Skeletal muscle cell (primary cell): ENCODE measurements at regions not wholly inside any gene's neighbourhood (a gene's known extent, or its start where the extent isn't known, plus 50 kb on each side); places are given as distances from the start of the nearest gene placed in this dataset.
"Not testable (repeated sequence)": the region's sequence is repeated elsewhere in the genome, so short reads cannot be mapped to it uniquely, and the experiment has no call there.

Source experiments
- DNase-seq: peaks from one replicate; pipeline ENCODE4 v3.0.0-alpha.2; 2010; ENCODE audit warnings: low read depth
- H3K4me3 ChIP-seq: 2 replicates; pipeline ENCODE4 v1.5.1; 2011; ENCODE audit warnings: low read depth, mild to moderate bottlenecking, control low read depth, low read length, moderate library complexity

- H3K4me3 ChIP-seq = no peak overlapping the region
- DNase-seq = no peak
These were observed 213.2 kb upstream of the ZNF217 start for GRCh38 chr20:53806683-53807401.

- no peak for DNase-seq
- H3K4me3 ChIP-seq = no peak overlapping the region
These were observed 212.3 kb upstream of the ZNF217 start for GRCh38 chr20:53805895-53806384.

DNA sequence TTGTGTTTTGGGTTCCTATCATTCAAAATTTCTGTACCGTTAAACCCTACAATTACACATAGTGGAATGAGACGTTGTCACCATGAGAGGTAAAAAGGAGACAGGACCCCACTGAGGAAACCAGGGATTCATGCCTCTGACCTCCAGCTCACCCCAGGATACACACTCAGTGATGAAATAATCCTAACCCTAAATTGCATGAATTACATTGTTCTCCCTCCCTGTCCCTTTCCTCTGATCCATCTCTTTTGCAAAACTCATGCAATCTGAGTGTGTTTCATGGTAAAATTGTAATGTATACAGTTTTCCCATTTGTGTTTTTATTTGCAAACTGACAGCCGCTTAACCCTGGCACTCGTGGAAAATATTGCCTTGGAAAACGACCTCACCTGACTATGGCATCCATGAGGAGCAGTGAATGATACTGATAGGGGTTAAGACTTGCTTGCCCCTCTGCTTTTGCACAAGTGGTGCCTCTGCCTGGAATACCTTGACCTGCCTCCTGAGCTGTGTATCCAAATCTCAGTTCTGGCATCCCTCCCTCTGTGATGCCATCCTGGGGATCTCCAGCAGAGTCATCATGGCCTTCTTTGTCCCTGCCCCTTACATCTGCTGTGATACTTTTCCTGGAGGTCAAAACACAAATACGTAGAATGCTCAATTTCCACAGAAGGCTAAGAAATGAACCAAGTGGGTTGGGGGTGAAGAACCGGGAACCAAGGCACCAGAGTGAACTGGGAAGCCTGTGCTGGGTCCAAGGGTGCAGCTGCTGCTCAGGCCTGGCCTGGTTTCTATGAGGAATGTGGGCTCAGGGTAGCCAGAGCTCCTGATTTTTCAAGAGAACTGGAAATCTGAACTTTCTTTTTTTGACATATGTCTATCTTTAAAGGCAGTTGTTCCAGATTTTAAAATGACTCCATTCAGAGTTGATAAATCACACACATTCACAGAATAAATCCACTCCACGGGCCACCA, 211.6 kb upstream of the ZNF217 start:
- no peak for DNase-seq
- H3K4me3 ChIP-seq = no peak overlapping the region

- not testable (repeated sequence) for DNase-seq, H3K4me3 ChIP-seq
These were observed 210.7 kb upstream of the ZNF217 start for GRCh38 chr20:53804308-53804707.

- DNase-seq = no peak
- H3K4me3 ChIP-seq = no peak overlapping the region
These were observed 210.0 kb upstream of the ZNF217 start for GRCh38 chr20:53803492-53804155.

DNA sequence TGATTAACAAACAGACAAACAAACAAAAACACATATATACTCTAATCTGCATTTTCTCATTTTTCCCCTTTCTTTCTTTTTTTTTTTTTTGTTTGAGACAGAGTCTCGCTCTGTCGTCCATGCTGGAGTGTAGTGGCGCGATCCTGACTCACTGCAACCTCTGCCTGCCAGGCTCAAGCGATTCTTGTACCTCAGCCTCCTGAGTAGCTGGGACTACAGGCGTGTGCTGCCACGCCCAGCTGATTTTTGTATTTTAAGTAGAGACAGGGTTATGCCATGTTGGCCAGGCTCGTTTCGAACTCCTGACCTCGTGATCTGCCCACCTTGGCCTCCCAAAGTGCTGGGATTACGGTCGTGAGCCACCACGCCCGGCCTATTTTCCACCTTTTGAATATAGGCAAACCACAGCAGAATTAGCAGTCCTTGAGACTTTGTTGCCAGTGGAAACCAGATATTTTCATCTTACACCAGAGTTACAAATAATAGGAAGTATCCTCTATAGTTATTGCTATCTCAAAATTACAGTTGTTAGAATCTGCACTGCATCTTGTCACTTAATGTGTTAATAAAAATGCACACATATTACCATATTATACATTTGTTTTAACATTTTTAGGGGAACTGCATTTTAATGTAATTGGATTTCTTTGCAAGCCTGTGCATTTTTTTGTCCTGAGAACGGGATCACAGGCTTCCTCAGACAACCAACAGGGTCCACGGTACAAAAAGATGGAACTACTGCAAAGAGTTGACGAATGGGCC, 208.2 kb upstream of the ZNF217 start:
- no peak overlapping the region for H3K4me3 ChIP-seq

GRCh38 chr20:53800883-53801604, 207.4 kb upstream of the ZNF217 start:
- DNase-seq = no peak
- no peak overlapping the region for H3K4me3 ChIP-seq

More for the DNA sequence above, 208.2 kb upstream of the ZNF217 start:
- DNase-seq = no peak

GRCh38 chr20:53800418-53800817, 206.8 kb upstream of the ZNF217 start:
- no peak overlapping the region for H3K4me3 ChIP-seq
- DNase-seq = no peak

DNA sequence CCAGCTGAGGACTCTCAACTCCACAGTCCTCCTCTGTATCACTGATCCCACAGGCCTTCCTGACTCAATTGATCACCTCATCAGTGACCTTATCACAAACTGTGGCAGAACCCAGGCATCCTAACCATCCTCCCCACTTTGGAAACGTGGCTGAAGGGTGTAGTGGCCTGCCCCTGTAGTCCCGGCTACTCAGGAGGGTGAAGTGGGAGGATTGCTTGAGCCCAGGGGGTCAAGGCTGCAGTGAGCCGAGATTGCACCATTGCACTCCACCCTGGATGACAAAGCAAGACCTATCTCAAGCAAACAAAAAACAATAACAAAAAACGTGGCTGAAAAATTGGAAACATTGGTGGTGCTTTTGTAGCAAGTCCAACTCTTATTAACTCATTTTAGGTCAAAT, 203.4 kb upstream of the ZNF217 start:
- no peak for DNase-seq
- no peak overlapping the region for H3K4me3 ChIP-seq

GRCh38 chr20:53795170-53795569, 201.5 kb upstream of the ZNF217 start:
- DNase-seq = no peak
- no peak overlapping the region for H3K4me3 ChIP-seq

- DNase-seq = no peak
- no peak overlapping the region for H3K4me3 ChIP-seq
These were observed 201.0 kb upstream of the ZNF217 start for GRCh38 chr20:53794529-53795115.

DNA sequence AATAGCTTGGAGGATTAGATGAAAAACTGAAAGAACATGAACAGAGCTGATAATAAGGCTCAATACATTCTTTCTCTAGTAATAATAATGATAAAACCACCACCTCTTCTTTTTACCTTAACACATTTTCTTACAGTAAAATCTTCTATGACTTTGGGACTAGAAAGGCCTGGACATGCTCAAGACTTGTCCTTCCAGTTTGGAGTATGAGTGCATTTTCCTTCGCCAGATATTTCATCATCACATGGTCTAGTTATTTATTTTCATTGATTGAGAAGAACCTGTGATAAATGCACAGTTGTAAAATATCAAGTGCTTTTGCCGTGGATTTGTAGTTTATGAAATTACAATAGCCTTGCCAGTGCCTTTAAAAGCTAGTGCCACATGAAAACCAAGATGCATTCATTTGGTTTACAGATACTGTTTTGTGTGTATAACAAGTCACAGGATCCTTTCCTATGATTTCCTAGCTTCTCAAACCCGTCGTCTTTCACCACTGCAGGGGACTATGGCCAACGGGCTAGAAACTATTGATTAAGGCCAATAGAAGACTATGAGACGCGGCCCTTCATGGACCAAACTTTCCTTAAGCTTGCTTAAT, 200.2 kb upstream of the ZNF217 start:
- no peak overlapping the region for H3K4me3 ChIP-seq

DNA sequence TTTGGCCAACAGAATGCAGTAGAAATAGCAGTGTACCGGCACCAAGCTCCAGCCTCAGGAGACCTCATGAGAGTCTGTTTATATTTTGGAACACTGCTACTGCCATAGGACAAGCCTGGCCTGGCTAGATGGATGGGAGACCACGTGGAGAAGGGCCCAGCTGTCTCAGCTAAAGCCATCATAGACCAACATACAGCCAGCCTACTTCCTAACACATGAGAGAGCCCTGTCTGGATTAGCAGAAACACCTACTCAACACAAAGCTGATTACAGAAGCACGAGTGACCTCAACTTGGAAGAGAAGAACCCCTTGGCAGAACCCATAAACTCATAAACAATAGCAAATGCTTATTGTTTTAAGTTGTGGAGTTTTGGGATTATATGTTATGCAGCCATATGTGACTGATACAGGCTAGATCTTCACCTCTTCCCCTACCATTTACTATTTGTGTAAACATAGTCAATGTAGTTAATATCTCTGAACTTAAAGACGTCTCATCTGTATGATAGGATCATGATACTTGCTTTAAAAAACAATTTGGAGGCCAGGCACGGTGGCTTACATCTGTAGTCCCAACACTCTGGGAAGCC, 199.4 kb upstream of the ZNF217 start:
- no peak overlapping the region for H3K4me3 ChIP-seq
- no peak for DNase-seq

More for the DNA sequence above, 200.2 kb upstream of the ZNF217 start:
- no peak for DNase-seq

GRCh38 chr20:53789989-53790675, 196.5 kb upstream of the ZNF217 start:
- no peak for DNase-seq
- H3K4me3 ChIP-seq = no peak overlapping the region

GRCh38 chr20:53788253-53789022, 194.8 kb upstream of the ZNF217 start:
- no peak for DNase-seq
- H3K4me3 ChIP-seq = no peak overlapping the region

DNA sequence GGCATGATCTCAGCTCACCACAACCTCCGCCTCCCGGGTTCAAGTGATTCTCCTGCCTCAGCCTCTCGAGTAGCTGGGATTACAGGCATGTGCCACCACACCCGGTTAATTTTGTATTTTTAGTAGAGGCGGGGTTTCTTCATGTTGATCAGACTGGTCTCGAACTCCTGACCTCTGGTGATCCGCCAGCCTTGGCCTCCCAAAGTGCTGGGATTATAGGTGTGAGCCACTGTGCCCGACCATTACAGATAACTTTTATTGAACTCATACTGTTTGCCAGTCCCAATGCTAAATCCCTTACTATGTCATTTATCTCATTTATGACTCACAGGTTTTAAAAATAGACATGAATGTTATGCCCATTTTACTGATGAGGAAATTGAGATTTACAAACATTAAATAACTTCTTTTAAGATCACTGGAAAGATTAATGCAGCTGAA, 193.9 kb upstream of the ZNF217 start:
- H3K4me3 ChIP-seq, DNase-seq: not testable (repeated sequence)
